H9 (cell line): ENCODE measurements at regions not wholly inside any gene's neighbourhood (a gene's known extent, or its start where the extent isn't known, plus 50 kb on each side); places are given as distances from the start of the nearest gene placed in this dataset.

Experiments used
- DNase-seq: peaks from one replicate; pipeline ENCODE4 v3.0.0-alpha.2; 2017
- H2AFZ ChIP-seq: one replicate; pipeline ENCODE4 v1.6.1; 2013; ENCODE audit warnings: mild to moderate bottlenecking, low read length, control low read depth, moderate library complexity
- H2AK5ac ChIP-seq: 2 replicates; pipeline ENCODE4 v1.6.1; 2013; ENCODE audit warnings: low read length, control low read depth, mixed read lengths; ENCODE audit not compliant: insufficient read length
- H2BK120ac ChIP-seq: one replicate; pipeline ENCODE4 v1.6.1; 2013; ENCODE audit warnings: low read depth, mild to moderate bottlenecking, low read length, control low read depth, inconsistent platforms; ENCODE audit not compliant: poor library complexity, severe bottlenecking
- H2BK12ac ChIP-seq: 2 replicates; pipeline ENCODE4 v1.6.1; 2013; ENCODE audit warnings: low read length, control low read depth, mixed read lengths, low read depth; ENCODE audit not compliant: insufficient read length
- H2BK15ac ChIP-seq: 2 replicates; pipeline ENCODE4 v1.6.1; 2013; ENCODE audit warnings: low read depth, low read length, control low read depth
- H2BK20ac ChIP-seq: one replicate; pipeline ENCODE4 v1.6.1; 2013; ENCODE audit warnings: low read depth, mild to moderate bottlenecking, low read length, control low read depth, inconsistent platforms; ENCODE audit not compliant: poor library complexity, severe bottlenecking
- H2BK5ac ChIP-seq: 2 replicates; pipeline ENCODE4 v1.6.1; 2013; ENCODE audit warnings: low read length, control low read depth, mixed read lengths; ENCODE audit not compliant: insufficient read length
- H3K14ac ChIP-seq: 2 replicates; pipeline ENCODE4 v1.6.1; 2013; ENCODE audit warnings: low read length, control low read depth; ENCODE audit not compliant: insufficient read depth
- H3K18ac ChIP-seq: 2 replicates; pipeline ENCODE4 v1.6.1; 2013; ENCODE audit warnings: low read depth, mild to moderate bottlenecking, mixed read lengths, low read length, control low read depth; ENCODE audit not compliant: insufficient read length
- H3K23ac ChIP-seq: 2 replicates; pipeline ENCODE4 v1.6.1; 2013; ENCODE audit warnings: low read length, control low read depth, mixed read lengths, low read depth; ENCODE audit not compliant: insufficient read length
- H3K23me2 ChIP-seq: 2 replicates; pipeline ENCODE4 v1.6.1; 2013; ENCODE audit warnings: low read depth, mild to moderate bottlenecking, mixed read lengths, low read length, control low read depth; ENCODE audit not compliant: insufficient read length, poor library complexity, severe bottlenecking
- H3K27ac ChIP-seq: 2 replicates; pipeline ENCODE4 v1.5.1; 2013; ENCODE audit warnings: low read length, control low read depth, mixed read lengths, low read depth; ENCODE audit not compliant: insufficient read length
- H3K27me3 ChIP-seq: 2 replicates; pipeline ENCODE4 v1.6.1; 2013; ENCODE audit warnings: low read length, control low read depth, inconsistent platforms; ENCODE audit not compliant: insufficient read depth
- H3K4ac ChIP-seq: 2 replicates; pipeline ENCODE4 v1.6.1; 2013; ENCODE audit warnings: low read depth, mild to moderate bottlenecking, control low read depth, inconsistent platforms, low read length, moderate library complexity
- H3K4me1 ChIP-seq: 2 replicates; pipeline ENCODE4 v1.6.1; 2013; ENCODE audit warnings: low read length, control low read depth, inconsistent platforms; ENCODE audit not compliant: insufficient read depth
- H3K4me2 ChIP-seq: 2 replicates; pipeline ENCODE4 v1.6.1; 2013; ENCODE audit warnings: low read length, control low read depth, mixed read lengths; ENCODE audit not compliant: insufficient read length, insufficient read depth
- H3K56ac ChIP-seq: 2 replicates; pipeline ENCODE4 v1.6.1; 2013; ENCODE audit warnings: low read depth, mild to moderate bottlenecking, mixed read lengths, low read length, control low read depth; ENCODE audit not compliant: insufficient read length
- H3K79me1 ChIP-seq: 2 replicates; pipeline ENCODE4 v1.6.1; 2013; ENCODE audit warnings: low read depth, mild to moderate bottlenecking, moderate library complexity, low read length, control low read depth, inconsistent platforms; ENCODE audit not compliant: insufficient read depth, poor library complexity, severe bottlenecking
- H3K79me2 ChIP-seq: 2 replicates; pipeline ENCODE4 v1.6.1; 2013; ENCODE audit warnings: low read length, control low read depth, inconsistent platforms; ENCODE audit not compliant: insufficient read depth
- H3K9ac ChIP-seq: 2 replicates; pipeline ENCODE4 v1.6.1; 2013; ENCODE audit warnings: low read length, control low read depth, mixed read lengths; ENCODE audit not compliant: insufficient read length; ENCODE audit errors: extremely low read depth
- H3K9me3 ChIP-seq: one replicate; pipeline ENCODE4 v1.6.1; 2013; ENCODE audit warnings: low read depth, low read length, inconsistent platforms; ENCODE audit not compliant: control insufficient read depth
- H3T11ph ChIP-seq: one replicate; pipeline ENCODE4 v1.6.1; 2013; ENCODE audit warnings: mild to moderate bottlenecking, low read length, control low read depth, inconsistent platforms
- H4K20me1 ChIP-seq: one replicate; pipeline ENCODE4 v1.6.1; 2013; ENCODE audit not compliant: control insufficient read depth, insufficient read length, insufficient read depth
- H4K5ac ChIP-seq: 2 replicates; pipeline ENCODE4 v1.6.1; 2013; ENCODE audit warnings: low read depth, mild to moderate bottlenecking, mixed read lengths, low read length, control low read depth; ENCODE audit not compliant: insufficient read length
- H4K8ac ChIP-seq: replicated peaks from 2 replicates; pipeline ENCODE4 v1.6.1; 2013; ENCODE audit warnings: low read length, control low read depth, mixed read lengths, low read depth; ENCODE audit not compliant: insufficient read length
- H4K91ac ChIP-seq: 2 replicates; pipeline ENCODE4 v1.6.1; 2013; ENCODE audit warnings: low read depth, mild to moderate bottlenecking, moderate library complexity, mixed read lengths, low read length, control low read depth; ENCODE audit not compliant: insufficient read length
- H3K27ac Mint-ChIP-seq, 3 experiments: 2 replicates in 2 of 3; 3 replicates in 1 of 3; pipeline ENCODE4 v1.8.0; 2020 to 2021; ENCODE audit warnings: mixed read lengths in 3 of 3, mild to moderate bottlenecking in 1 of 3, moderate library complexity in 1 of 3
- H3K27me3 Mint-ChIP-seq: 2 replicates; pipeline ENCODE4 v1.8.0; 2021; ENCODE audit warnings: low read depth, mild to moderate bottlenecking, moderate library complexity, mixed read lengths
- H3K36me3 Mint-ChIP-seq, 3 experiments: 2 replicates in 2 of 3; 3 replicates in 1 of 3; pipeline ENCODE4 v1.8.0; 2020 to 2021; ENCODE audit warnings: low read depth in 3 of 3, mixed read lengths in 3 of 3; ENCODE audit not compliant: insufficient read depth in 1 of 3
- H3K4me1 Mint-ChIP-seq, 2 experiments: 2 replicates each; pipeline ENCODE4 v1.8.0; 2020; ENCODE audit warnings: mixed read lengths in 2 of 2
- H3K4me3 Mint-ChIP-seq, 2 experiments: 2 replicates in 1 of 2; 3 replicates in 1 of 2; pipeline ENCODE4 v1.8.0; 2020 to 2021; ENCODE audit warnings: mild to moderate bottlenecking in 2 of 2, mixed read lengths in 2 of 2, moderate library complexity in 1 of 2
- H3K9me3 Mint-ChIP-seq, 2 experiments: 2 replicates in 1 of 2; 3 replicates in 1 of 2; pipeline ENCODE4 v1.8.0; 2020; ENCODE audit warnings: mild to moderate bottlenecking in 2 of 2, mixed read lengths in 2 of 2, moderate library complexity in 1 of 2
- WGBS: extraction: QIAGEN DNeasy Blood & Tissue Kit; methylation state at CpG from one replicate; pipeline ENCODE4 v1.1.7; 2013; ENCODE audit warnings: missing lambda C conversion rate, low lambda C conversion rate, mixed read lengths; ENCODE audit not compliant: insufficient read length; ENCODE audit errors: extremely low coverage; 5-methylcytosine and 5-hydroxymethylcytosine counted together
- TF ChIP-seq, protein P1 (sequence below): fragments of 200-600 bp; sonication (generic); conservative IDR thresholded peaks from 3 replicates; pipeline ENCODE4 v1.8.0; 2021; ENCODE audit warnings: antibody characterized with exemption, mild to moderate bottlenecking

DNA sequence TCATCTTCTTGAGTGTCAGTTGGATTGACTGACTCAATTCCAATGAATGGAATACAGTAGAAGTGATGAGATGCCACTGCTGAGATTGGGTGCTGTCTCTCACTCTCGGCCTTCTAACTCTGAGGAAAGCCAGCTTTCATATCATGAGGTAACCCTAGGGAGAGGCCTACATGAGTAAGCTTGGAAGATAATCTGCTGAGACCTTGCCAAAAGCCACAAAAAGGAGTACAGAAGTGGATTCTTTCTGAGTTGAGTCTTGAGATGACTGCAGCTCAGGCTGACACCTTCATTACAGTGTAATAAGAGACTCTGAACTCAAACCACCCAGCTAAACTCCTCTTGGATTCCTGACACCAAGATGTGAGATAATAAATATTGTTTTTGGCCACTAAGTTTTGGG lies 537.4 kb upstream of the MAGEB18 start:
- H4K91ac ChIP-seq = no peak overlapping the region
- no peak overlapping the region for H2AFZ ChIP-seq
- no peaks in the 10 kb centered on the region for H3K4me1 ChIP-seq
- H3K4me2 ChIP-seq = no peak overlapping the region
- no peaks in the 10 kb centered on the region for H3K79me2 ChIP-seq
- no peak overlapping the region for H3K27ac ChIP-seq
- no peak overlapping the region for H3K4ac ChIP-seq
- no peak overlapping the region for H4K8ac ChIP-seq
- no peak overlapping the region for H3K18ac ChIP-seq
- H3K14ac ChIP-seq = no peak overlapping the region
- peaks cover 0 to 9% of the 10 kb centered on the region in 2 experiments; a peak in 1 of 4 replicates for H3K4me1 Mint-ChIP-seq
- H3K79me1 ChIP-seq = no peaks in the 10 kb centered on the region
- H3K9me3 Mint-ChIP-seq = peaks cover 66 to 80% of the 10 kb centered on the region in 2 experiments
- H4K5ac ChIP-seq = no peak overlapping the region
- no peak overlapping the region for H2BK12ac ChIP-seq
- H2BK15ac ChIP-seq = no peak overlapping the region
- TF ChIP-seq, protein P1, sequence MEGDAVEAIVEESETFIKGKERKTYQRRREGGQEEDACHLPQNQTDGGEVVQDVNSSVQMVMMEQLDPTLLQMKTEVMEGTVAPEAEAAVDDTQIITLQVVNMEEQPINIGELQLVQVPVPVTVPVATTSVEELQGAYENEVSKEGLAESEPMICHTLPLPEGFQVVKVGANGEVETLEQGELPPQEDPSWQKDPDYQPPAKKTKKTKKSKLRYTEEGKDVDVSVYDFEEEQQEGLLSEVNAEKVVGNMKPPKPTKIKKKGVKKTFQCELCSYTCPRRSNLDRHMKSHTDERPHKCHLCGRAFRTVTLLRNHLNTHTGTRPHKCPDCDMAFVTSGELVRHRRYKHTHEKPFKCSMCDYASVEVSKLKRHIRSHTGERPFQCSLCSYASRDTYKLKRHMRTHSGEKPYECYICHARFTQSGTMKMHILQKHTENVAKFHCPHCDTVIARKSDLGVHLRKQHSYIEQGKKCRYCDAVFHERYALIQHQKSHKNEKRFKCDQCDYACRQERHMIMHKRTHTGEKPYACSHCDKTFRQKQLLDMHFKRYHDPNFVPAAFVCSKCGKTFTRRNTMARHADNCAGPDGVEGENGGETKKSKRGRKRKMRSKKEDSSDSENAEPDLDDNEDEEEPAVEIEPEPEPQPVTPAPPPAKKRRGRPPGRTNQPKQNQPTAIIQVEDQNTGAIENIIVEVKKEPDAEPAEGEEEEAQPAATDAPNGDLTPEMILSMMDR = no peak
- H3K27me3 Mint-ChIP-seq = peaks cover 3% of the 10 kb centered on the region; the same call in 1 of the 2 replicates
- no peak overlapping the region for H3K9ac ChIP-seq
- H2BK120ac ChIP-seq = no peak overlapping the region
- H3K56ac ChIP-seq = no peak overlapping the region
- H4K20me1 ChIP-seq = no peaks in the 10 kb centered on the region
- no peak for DNase-seq
- H3K23me2 ChIP-seq = no peaks in the 10 kb centered on the region
- no peak overlapping the region for H3K27ac Mint-ChIP-seq
- peaks cover 6 to 10% (median 8%) of the 10 kb centered on the region in 3 experiments; a peak in 5 of 7 replicates for H3K36me3 Mint-ChIP-seq
- no peak overlapping the region for H2BK5ac ChIP-seq
- peaks cover 21% of the 10 kb centered on the region for H3K9me3 ChIP-seq
- no peak overlapping the region for H2AK5ac ChIP-seq
- WGBS = no CpG with 5 or more reads among the region's 1 CpG
- no peak overlapping the region for H2BK20ac ChIP-seq
- no peak overlapping the region for H3T11ph ChIP-seq
- no peak overlapping the region for H3K4me3 Mint-ChIP-seq
- no peak overlapping the region for H3K23ac ChIP-seq
- no peaks in the 10 kb centered on the region for H3K27me3 ChIP-seq
